WTC11 (cell line): ENCODE measurements at regions not wholly inside any gene's neighbourhood (a gene's known extent, or its start where the extent isn't known, plus 50 kb on each side); places are given as distances from the start of the nearest gene placed in this dataset.

Experiments
- ATAC-seq: fragments of 200-7000 bp; cut with Tn5 transposase; 2 replicates; pipeline ENCODE4 v1.10.0; 2021; ENCODE audit warnings: mild to moderate bottlenecking, moderate library complexity
- CTCF ChIA-PET: fragments of 300-600 bp; sonication (Branson Sonifier 250); formaldehyde crosslinking; loops from one replicate; lab custom pipeline; 2021; ENCODE audit warnings: antibody characterized with exemption; lab: Charles Lee
- POLR2A ChIA-PET: fragments of 350-600 bp; sonication (Branson Sonifier 250); formaldehyde crosslinking; loops from one replicate; lab custom pipeline; 2021; ENCODE audit warnings: antibody characterized with exemption; lab: Charles Lee
- DNase-seq: peaks from one replicate; pipeline ENCODE4 v3.0.0; 2021; ENCODE audit warnings: low spot score
- H3K27ac Mint-ChIP-seq: 2 replicates; pipeline ENCODE4 v1.8.0; 2021; ENCODE audit warnings: mixed read lengths
- H3K27me3 Mint-ChIP-seq: 2 replicates; pipeline ENCODE4 v1.8.0; 2021; ENCODE audit warnings: low read depth, mild to moderate bottlenecking, moderate library complexity, mixed read lengths
- H3K36me3 Mint-ChIP-seq: 2 replicates; pipeline ENCODE4 v1.8.0; 2021; ENCODE audit warnings: mixed read lengths
- H3K4me1 Mint-ChIP-seq: 2 replicates; pipeline ENCODE4 v1.8.0; 2022; ENCODE audit warnings: mixed read lengths
- H3K4me3 Mint-ChIP-seq: 2 replicates; pipeline ENCODE4 v1.8.0; 2021; ENCODE audit warnings: mild to moderate bottlenecking, moderate library complexity, mixed read lengths
- H3K9me3 Mint-ChIP-seq: 2 replicates; pipeline ENCODE4 v1.8.0; 2021; ENCODE audit warnings: mixed read lengths
- GABPB1 ChIP-seq: sonication (generic); formaldehyde crosslinking; IDR thresholded peaks from 2 replicates; pipeline ENCODE4 v1.8.1; 2023; ENCODE audit warnings: mild to moderate bottlenecking, missing genetic modification reagents
- NFYB ChIP-seq: sonication (generic); formaldehyde crosslinking; conservative IDR thresholded peaks from 2 replicates; pipeline ENCODE4 v1.8.0; 2022; ENCODE audit warnings: low read depth, missing genetic modification reagents
- NR1H2 ChIP-seq: sonication (generic); formaldehyde crosslinking; IDR thresholded peaks from 2 replicates; pipeline ENCODE4 v1.9.0; 2021; ENCODE audit warnings: mild to moderate bottlenecking, moderate library complexity, missing genetic modification reagents
- PRRX2 ChIP-seq: fragments of 250-450 bp; sonication (Bioruptor Pico); IDR thresholded peaks from 2 replicates; pipeline ENCODE4 v1.8.0; 2021; ENCODE audit warnings: mild to moderate bottlenecking
- SOX15 ChIP-seq: fragments of 250-450 bp; sonication (Bioruptor Pico); IDR thresholded peaks from 2 replicates; pipeline ENCODE4 v1.9.0; 2021; ENCODE audit warnings: mild to moderate bottlenecking
- SP1 ChIP-seq: sonication (generic); formaldehyde crosslinking; conservative IDR thresholded peaks from 2 replicates; pipeline ENCODE4 v1.8.1; 2022; ENCODE audit warnings: missing genetic modification reagents
- TCF7 ChIP-seq: sonication (generic); formaldehyde crosslinking; IDR thresholded peaks from 2 replicates; pipeline ENCODE4 v1.8.0; 2022; ENCODE audit warnings: mild to moderate bottlenecking, low read depth, missing genetic modification reagents, moderate library complexity
- TP53 ChIP-seq: sonication (generic); formaldehyde crosslinking; IDR thresholded peaks from 2 replicates; pipeline ENCODE4 v1.8.1; 2023; ENCODE audit warnings: mild to moderate bottlenecking, missing genetic modification reagents
- ZNF121 ChIP-seq: sonication (generic); formaldehyde crosslinking; IDR thresholded peaks from 2 replicates; pipeline ENCODE4 v1.8.0; 2023; ENCODE audit warnings: missing genetic modification reagents
- TF ChIP-seq, protein P1 (sequence below): sonication (generic); formaldehyde crosslinking; IDR thresholded peaks from 2 replicates; pipeline ENCODE4 v1.8.1; 2023; ENCODE audit warnings: mild to moderate bottlenecking, missing genetic modification reagents, borderline replicate concordance
- TF ChIP-seq, protein P2 (sequence below): sonication (generic); formaldehyde crosslinking; conservative IDR thresholded peaks from 2 replicates; pipeline ENCODE4 v1.8.1; 2022; ENCODE audit warnings: mild to moderate bottlenecking, missing genetic modification reagents
- TF ChIP-seq, protein P3 (sequence below): fragments of 250-450 bp; sonication (Bioruptor Pico); IDR thresholded peaks from 2 replicates; pipeline ENCODE4 v1.9.0; 2021; ENCODE audit warnings: mild to moderate bottlenecking
- TF ChIP-seq, protein P4 (sequence below): fragments of 250-450 bp; sonication (Bioruptor Pico); conservative IDR thresholded peaks from 2 replicates; pipeline ENCODE4 v1.9.0; 2021; ENCODE audit warnings: mild to moderate bottlenecking
- TF ChIP-seq, protein P5 (sequence below): sonication (generic); formaldehyde crosslinking; IDR thresholded peaks from 2 replicates; pipeline ENCODE4 v1.8.0; 2022; ENCODE audit warnings: mild to moderate bottlenecking, missing genetic modification reagents
- TF ChIP-seq, protein P6 (sequence below): sonication (generic); formaldehyde crosslinking; IDR thresholded peaks from 2 replicates; pipeline ENCODE4 v1.8.1; 2023; ENCODE audit warnings: mild to moderate bottlenecking, missing genetic modification reagents, moderate library complexity

DNA sequence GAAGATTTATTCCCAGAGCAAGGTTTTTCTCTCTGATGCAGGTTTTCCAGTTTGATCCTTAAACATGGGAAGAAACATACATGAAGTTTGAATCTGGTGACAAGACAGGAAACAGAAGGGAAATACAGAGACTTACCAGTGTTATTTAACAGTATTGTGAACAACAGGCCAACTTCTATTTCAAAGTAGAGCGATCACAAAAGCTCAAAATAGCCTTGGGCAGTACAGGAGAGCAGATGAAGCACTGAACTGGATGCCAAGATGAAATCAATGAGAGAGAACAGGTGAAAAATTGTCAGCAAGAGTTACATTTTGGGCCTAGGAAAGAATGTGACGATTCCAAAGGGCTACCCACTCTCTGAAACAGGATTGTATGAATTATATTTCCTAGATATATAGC lies 114.8 kb upstream of the PTPRK start:
- no peaks in the 10 kb centered on the region for H3K9me3 Mint-ChIP-seq
- no peaks in the 10 kb centered on the region for H3K36me3 Mint-ChIP-seq
- CTCF ChIA-PET: no interaction called here
- ATAC-seq (no peak), DNase-seq (no peak)
- TF ChIP-seq, protein P1, sequence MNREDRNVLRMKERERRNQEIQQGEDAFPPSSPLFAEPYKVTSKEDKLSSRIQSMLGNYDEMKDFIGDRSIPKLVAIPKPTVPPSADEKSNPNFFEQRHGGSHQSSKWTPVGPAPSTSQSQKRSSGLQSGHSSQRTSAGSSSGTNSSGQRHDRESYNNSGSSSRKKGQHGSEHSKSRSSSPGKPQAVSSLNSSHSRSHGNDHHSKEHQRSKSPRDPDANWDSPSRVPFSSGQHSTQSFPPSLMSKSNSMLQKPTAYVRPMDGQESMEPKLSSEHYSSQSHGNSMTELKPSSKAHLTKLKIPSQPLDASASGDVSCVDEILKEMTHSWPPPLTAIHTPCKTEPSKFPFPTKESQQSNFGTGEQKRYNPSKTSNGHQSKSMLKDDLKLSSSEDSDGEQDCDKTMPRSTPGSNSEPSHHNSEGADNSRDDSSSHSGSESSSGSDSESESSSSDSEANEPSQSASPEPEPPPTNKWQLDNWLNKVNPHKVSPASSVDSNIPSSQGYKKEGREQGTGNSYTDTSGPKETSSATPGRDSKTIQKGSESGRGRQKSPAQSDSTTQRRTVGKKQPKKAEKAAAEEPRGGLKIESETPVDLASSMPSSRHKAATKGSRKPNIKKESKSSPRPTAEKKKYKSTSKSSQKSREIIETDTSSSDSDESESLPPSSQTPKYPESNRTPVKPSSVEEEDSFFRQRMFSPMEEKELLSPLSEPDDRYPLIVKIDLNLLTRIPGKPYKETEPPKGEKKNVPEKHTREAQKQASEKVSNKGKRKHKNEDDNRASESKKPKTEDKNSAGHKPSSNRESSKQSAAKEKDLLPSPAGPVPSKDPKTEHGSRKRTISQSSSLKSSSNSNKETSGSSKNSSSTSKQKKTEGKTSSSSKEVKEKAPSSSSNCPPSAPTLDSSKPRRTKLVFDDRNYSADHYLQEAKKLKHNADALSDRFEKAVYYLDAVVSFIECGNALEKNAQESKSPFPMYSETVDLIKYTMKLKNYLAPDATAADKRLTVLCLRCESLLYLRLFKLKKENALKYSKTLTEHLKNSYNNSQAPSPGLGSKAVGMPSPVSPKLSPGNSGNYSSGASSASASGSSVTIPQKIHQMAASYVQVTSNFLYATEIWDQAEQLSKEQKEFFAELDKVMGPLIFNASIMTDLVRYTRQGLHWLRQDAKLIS (CRISPR knock-in tag): no peak
- TF ChIP-seq, protein P2, sequence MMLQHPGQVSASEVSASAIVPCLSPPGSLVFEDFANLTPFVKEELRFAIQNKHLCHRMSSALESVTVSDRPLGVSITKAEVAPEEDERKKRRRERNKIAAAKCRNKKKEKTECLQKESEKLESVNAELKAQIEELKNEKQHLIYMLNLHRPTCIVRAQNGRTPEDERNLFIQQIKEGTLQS (CRISPR knock-in tag): no peak
- TF ChIP-seq TCF7 (CRISPR knock-in tag) (no peak), SP1 (no peak)
- no peak overlapping the region for H3K4me3 Mint-ChIP-seq
- POLR2A ChIA-PET: no interaction called here
- no peaks in the 10 kb centered on the region for H3K27me3 Mint-ChIP-seq
- H3K27ac Mint-ChIP-seq: no peak overlapping the region
- peaks cover 3% of the 10 kb centered on the region for H3K4me1 Mint-ChIP-seq

DNA sequence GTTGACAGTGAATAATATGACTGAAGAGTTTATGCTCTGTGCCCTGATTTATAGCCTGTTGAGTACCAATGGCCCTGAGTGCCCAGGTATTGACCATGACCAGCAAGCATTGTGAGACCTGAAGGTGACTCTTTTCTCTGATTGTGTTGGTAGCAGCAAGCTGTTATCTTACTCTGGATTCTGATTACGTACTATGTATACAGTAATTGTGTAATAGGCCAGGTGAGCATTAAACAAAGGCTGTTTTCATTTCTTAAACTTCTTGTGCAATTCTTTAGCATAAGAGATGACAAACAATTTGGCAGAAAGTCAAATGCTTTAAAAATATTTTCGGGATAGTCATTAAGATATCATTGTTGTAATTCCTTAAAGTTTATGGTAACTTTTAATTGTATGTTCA lies 111.7 kb upstream of the PTPRK start:
- H3K4me1 Mint-ChIP-seq: no peaks in the 10 kb centered on the region
- H3K27me3 Mint-ChIP-seq: no peaks in the 10 kb centered on the region
- CTCF ChIA-PET: no interaction called here

DNA sequence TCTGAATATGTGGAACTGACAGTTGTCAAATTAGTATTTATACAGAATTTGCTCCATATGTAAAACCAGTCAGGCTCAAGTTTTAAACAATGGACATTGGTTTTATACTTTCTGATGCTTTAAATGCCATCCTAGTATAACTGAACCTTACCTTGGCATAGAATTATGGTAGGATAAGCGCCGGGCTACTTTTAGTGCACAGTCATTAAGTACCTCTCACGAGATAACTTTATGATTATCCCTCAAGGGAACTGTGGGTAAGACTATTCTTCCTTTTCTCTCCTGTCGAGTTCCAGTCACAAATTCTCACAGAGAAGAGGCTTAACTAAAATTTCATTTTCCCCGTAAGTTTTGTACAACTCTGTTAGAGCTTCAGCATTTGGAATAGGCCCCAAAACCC lies 110.6 kb upstream of the PTPRK start:
- DNase-seq (no peak), ATAC-seq (no peak)
- Mint-ChIP-seq H3K9me3 (no peaks in the 10 kb centered on the region), H3K27ac (no peak overlapping the region), H3K4me1 (no peaks in the 10 kb centered on the region), H3K4me3 (no peak overlapping the region), H3K36me3 (no peaks in the 10 kb centered on the region), H3K27me3 (no peaks in the 10 kb centered on the region)
- ChIA-PET POLR2A (no interaction called here), CTCF (no interaction called here)
- TF ChIP-seq, protein P3, sequence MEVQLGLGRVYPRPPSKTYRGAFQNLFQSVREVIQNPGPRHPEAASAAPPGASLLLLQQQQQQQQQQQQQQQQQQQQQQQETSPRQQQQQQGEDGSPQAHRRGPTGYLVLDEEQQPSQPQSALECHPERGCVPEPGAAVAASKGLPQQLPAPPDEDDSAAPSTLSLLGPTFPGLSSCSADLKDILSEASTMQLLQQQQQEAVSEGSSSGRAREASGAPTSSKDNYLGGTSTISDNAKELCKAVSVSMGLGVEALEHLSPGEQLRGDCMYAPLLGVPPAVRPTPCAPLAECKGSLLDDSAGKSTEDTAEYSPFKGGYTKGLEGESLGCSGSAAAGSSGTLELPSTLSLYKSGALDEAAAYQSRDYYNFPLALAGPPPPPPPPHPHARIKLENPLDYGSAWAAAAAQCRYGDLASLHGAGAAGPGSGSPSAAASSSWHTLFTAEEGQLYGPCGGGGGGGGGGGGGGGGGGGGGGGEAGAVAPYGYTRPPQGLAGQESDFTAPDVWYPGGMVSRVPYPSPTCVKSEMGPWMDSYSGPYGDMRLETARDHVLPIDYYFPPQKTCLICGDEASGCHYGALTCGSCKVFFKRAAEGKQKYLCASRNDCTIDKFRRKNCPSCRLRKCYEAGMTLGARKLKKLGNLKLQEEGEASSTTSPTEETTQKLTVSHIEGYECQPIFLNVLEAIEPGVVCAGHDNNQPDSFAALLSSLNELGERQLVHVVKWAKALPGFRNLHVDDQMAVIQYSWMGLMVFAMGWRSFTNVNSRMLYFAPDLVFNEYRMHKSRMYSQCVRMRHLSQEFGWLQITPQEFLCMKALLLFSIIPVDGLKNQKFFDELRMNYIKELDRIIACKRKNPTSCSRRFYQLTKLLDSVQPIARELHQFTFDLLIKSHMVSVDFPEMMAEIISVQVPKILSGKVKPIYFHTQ (CRISPR knock-in tag): no peak
- TF ChIP-seq, protein P4, sequence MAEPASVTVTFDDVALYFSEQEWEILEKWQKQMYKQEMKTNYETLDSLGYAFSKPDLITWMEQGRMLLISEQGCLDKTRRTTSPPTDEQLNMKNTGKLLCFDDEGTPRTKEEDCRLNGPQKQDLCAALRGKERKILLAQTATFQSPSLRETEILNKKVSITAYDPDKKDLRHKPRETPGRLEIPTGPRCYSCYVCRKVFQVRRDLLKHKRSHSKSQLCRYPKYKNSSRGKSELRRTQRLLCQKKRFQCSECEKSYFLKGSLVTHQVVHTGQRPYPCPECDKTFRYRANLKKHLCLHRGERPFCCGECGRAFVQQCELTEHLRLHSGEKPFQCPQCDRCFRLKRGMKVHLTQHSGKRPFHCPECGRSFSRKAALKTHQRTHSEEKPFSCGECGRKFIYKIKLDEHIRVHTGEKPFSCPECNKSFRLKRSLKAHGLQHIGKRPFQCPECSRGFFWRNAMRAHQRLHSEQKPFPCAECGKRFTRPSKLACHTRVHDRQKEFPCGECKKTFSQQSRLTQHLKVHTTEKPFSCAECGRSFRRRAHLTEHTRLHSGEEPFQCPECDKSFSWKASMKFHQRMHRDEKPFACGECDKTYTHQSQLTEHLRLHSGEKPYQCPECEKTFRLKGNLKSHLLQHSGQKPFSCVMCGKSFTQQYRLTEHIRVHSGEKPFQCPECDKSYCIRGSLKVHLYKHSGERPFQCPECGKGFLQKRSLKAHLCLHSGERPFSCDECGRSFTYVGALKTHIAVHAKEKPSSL (CRISPR knock-in tag): no peak
- TF ChIP-seq GABPB1 (CRISPR knock-in tag) (no peak), NFYB (CRISPR knock-in tag) (no peak)

More for the DNA sequence above, 111.7 kb upstream of the PTPRK start:
- Mint-ChIP-seq H3K27ac (no peak overlapping the region), H3K4me3 (no peak overlapping the region)
- POLR2A ChIA-PET: no interaction called here
- no peak for TF ChIP-seq ZNF121 (CRISPR knock-in tag)
- TF ChIP-seq, protein P4 (CRISPR knock-in tag): no peak
- TF ChIP-seq, protein P5, sequence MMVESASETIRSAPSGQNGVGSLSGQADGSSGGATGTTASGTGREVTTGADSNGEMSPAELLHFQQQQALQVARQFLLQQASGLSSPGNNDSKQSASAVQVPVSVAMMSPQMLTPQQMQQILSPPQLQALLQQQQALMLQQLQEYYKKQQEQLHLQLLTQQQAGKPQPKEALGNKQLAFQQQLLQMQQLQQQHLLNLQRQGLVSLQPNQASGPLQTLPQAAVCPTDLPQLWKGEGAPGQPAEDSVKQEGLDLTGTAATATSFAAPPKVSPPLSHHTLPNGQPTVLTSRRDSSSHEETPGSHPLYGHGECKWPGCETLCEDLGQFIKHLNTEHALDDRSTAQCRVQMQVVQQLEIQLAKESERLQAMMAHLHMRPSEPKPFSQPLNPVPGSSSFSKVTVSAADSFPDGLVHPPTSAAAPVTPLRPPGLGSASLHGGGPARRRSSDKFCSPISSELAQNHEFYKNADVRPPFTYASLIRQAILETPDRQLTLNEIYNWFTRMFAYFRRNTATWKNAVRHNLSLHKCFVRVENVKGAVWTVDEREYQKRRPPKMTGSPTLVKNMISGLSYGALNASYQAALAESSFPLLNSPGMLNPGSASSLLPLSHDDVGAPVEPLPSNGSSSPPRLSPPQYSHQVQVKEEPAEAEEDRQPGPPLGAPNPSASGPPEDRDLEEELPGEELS (CRISPR knock-in tag): no peak
- TF ChIP-seq NR1H2 (CRISPR knock-in tag): no peak
- TF ChIP-seq PRRX2 (CRISPR knock-in tag): no peak
- no peak for TF ChIP-seq TP53 (CRISPR knock-in tag)
- TF ChIP-seq GABPB1 (CRISPR knock-in tag): peak; percentile 26; the same call in 1 of the 2 replicates
- TF ChIP-seq, protein P6, sequence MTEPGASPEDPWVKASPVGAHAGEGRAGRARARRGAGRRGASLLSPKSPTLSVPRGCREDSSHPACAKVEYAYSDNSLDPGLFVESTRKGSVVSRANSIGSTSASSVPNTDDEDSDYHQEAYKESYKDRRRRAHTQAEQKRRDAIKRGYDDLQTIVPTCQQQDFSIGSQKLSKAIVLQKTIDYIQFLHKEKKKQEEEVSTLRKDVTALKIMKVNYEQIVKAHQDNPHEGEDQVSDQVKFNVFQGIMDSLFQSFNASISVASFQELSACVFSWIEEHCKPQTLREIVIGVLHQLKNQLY (CRISPR knock-in tag): no peak
- no peak for TF ChIP-seq SOX15 (CRISPR knock-in tag)
- TF ChIP-seq, all 79 proteins: peak for 1
- DNase-seq (no peak), ATAC-seq (no peak)
- Mint-ChIP-seq H3K36me3 (no peaks in the 10 kb centered on the region), H3K9me3 (no peaks in the 10 kb centered on the region)
